ENCODE measurements at regions not wholly inside any gene's neighbourhood (a gene's known extent, or its start where the extent isn't known, plus 50 kb on each side); places are given as distances from the start of the nearest gene placed in this dataset.

DNA sequence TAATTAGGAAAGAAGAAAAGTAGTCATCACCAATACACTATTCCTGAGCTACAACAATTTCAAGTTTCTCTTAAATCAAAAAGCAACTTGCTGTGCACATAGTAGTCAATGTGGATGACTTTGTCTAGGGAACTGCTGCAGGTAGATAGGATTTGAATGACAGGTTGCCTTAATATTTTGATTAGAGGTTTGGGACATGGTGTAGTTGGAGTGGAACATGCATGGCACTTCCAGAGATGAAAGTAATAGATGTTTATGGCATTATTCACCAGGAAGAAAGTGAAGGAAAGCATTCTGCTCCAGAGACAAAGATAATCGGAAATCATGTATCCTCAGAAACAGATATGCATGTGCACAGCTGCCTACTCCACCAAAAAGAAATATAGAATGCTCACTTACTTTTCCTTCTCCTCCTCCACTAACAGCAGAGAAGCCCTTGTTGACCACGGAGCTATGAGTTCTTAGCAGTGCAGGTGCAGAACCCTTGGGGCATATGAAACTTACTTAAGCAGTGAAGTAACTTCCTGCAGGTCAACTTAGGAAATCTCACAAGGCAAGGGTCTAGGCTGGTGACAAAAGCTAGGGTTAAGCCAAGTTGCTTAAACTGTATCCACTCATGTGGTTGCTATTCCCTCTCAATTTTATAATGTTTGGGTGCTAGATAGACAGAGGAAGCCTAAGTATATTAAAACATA, 390.8 kb downstream of the HNRNPD start:
- TF ChIP-seq, protein P1, sequence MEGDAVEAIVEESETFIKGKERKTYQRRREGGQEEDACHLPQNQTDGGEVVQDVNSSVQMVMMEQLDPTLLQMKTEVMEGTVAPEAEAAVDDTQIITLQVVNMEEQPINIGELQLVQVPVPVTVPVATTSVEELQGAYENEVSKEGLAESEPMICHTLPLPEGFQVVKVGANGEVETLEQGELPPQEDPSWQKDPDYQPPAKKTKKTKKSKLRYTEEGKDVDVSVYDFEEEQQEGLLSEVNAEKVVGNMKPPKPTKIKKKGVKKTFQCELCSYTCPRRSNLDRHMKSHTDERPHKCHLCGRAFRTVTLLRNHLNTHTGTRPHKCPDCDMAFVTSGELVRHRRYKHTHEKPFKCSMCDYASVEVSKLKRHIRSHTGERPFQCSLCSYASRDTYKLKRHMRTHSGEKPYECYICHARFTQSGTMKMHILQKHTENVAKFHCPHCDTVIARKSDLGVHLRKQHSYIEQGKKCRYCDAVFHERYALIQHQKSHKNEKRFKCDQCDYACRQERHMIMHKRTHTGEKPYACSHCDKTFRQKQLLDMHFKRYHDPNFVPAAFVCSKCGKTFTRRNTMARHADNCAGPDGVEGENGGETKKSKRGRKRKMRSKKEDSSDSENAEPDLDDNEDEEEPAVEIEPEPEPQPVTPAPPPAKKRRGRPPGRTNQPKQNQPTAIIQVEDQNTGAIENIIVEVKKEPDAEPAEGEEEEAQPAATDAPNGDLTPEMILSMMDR (IDR thresholded peaks at IDR 0.05): no peak
- no peak for TF ChIP-seq ZFX (IDR thresholded peaks at IDR 0.05; ENCODE audit: borderline replicate concordance)

All from 22Rv1 (cell line).